Erythroblast (primary cell): ENCODE measurements at regions not wholly inside any gene's neighbourhood (a gene's known extent, or its start where the extent isn't known, plus 50 kb on each side); places are given as distances from the start of the nearest gene placed in this dataset.

ENCODE experiments used
- GATA1 ChIP-seq: IDR thresholded peaks from 2 replicates; pipeline ENCODE4 v1.6.1; 2011; ENCODE audit warnings: low read depth, mild to moderate bottlenecking, control low read depth, low read length, moderate library complexity
- POLR2A ChIP-seq: IDR thresholded peaks from 2 replicates; pipeline ENCODE4 v1.6.1; 2011; ENCODE audit warnings: mild to moderate bottlenecking, low read length

DNA sequence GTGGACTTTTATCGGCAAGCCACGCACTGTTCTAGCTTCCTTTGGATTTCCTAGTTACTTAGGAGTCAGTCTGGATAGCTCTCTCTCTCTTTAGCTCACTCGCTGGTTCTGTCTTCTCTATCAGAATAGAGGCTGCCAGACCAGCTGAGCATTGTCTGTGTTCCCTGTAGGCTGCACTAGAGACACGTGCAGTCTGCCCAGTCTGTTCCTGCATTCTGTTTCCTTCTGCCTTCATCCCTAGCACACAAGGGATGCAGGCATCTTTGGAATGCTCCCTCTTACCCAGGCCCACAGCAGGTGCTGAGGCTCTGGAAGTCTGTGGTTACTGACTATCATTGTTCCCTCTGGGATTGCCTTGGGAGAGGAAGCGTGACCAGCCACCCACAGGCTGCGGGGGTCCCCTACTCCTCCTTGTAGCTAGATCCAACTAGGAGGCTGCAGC, 322.8 kb downstream of the ZNF621 start:
- TF ChIP-seq POLR2A (no peak), GATA1 (no peak)
